Adrenal gland (tissue), 9 donors: ENCODE measurements at regions not wholly inside any gene's neighbourhood (a gene's known extent, or its start where the extent isn't known, plus 50 kb on each side); places are given as distances from the start of the nearest gene placed in this dataset.
"Not testable (repeated sequence)": the region's sequence is repeated elsewhere in the genome, so short reads cannot be mapped to it uniquely, and the experiment has no call there.

Experiments
- DNase-seq, 7 donors: peaks; one replicate each; pipeline ENCODE4 v3.0.0-alpha.2; 2019 to 2020
- H3K27ac ChIP-seq, 5 donors: fragments of 200-600 bp; sonication (generic) in 4 of 5; 1 replicate in 3 of 5; 2 replicates in 2 of 5; pipeline versions ENCODE4 v1.5.1 to v1.8.0; 2016 to 2020; ENCODE audit warnings: mild to moderate bottlenecking in 1 of 5
- H3K27me3 ChIP-seq: fragments of 200-600 bp; 2 replicates; pipeline ENCODE4 v1.8.0; 2021
- H3K36me3 ChIP-seq, 2 donors: fragments of 200-600 bp; replicated peaks in 1 of 2; 1 replicate in 1 of 2; 2 replicates in 1 of 2; pipeline versions ENCODE4 v1.5.1 to v1.8.0; 2018 to 2022
- H3K4me1 ChIP-seq, 2 donors: fragments of 200-600 bp; replicated peaks in 1 of 2; 1 replicate in 1 of 2; 2 replicates in 1 of 2; pipeline versions ENCODE4 v1.5.1 to v1.8.0; 2018 to 2021
- H3K4me3 ChIP-seq, 4 donors: fragments of 200-600 bp; sonication (generic) in 3 of 4; one replicate each; pipeline ENCODE4 v1.5.1; 2016 to 2018
- H3K9me3 ChIP-seq, 3 donors: fragments of 200-600 bp; sonication (generic) in 1 of 3; replicated peaks in 1 of 3; 1 replicate in 2 of 3; 2 replicates in 1 of 3; pipeline versions ENCODE4 v1.5.1 to v1.8.0; 2016 to 2021
- CTCF ChIP-seq, 6 experiments: fragments of 450-650 bp in 4 of 6; fragments of 200-600 bp in 2 of 6; sonication (generic) in 1 of 6; IDR thresholded peaks; 1 replicate in 5 of 6; 2 replicates in 1 of 6; pipeline versions ENCODE4 v1.5.1 to v1.8.0; 2016 to 2021; ENCODE audit warnings: antibody characterized with exemption in 6 of 6, mild to moderate bottlenecking in 2 of 6, moderate library complexity in 1 of 6
- POLR2A ChIP-seq, 2 donors: fragments of 450-650 bp; IDR thresholded peaks; one replicate each; pipeline ENCODE4 v1.6.1; 2017; ENCODE audit warnings: antibody characterized with exemption in 2 of 2, mild to moderate bottlenecking in 2 of 2, moderate library complexity in 1 of 2
- WGBS, 4 donors: extraction: QIAGEN DNeasy Blood & Tissue Kit in 2 of 4; methylation state at CpG; one replicate each; pipeline versions ENCODE4 v1.1.5 to v1.1.7; 2013 to 2017; 5-methylcytosine and 5-hydroxymethylcytosine counted together
- intact Hi-C, 2 donors: fragments of 100-400 bp; cut with DNase I; formaldehyde crosslinking; loops; one replicate each; pipeline versions ENCODE4 v1.14.1 to v1.15.0; 2022 to 2023
- donor health status: healthy with polysubstance abuse.
- donor health status: Bipolar disorder and iron deficiency.
- donor health status: DM: yes; HTN: yes; CAD: no.
- donor health status: DM: no; HTN: no; CAD: no.
- donor health status: DM: no; HTN: no; CAD: no.

DNA sequence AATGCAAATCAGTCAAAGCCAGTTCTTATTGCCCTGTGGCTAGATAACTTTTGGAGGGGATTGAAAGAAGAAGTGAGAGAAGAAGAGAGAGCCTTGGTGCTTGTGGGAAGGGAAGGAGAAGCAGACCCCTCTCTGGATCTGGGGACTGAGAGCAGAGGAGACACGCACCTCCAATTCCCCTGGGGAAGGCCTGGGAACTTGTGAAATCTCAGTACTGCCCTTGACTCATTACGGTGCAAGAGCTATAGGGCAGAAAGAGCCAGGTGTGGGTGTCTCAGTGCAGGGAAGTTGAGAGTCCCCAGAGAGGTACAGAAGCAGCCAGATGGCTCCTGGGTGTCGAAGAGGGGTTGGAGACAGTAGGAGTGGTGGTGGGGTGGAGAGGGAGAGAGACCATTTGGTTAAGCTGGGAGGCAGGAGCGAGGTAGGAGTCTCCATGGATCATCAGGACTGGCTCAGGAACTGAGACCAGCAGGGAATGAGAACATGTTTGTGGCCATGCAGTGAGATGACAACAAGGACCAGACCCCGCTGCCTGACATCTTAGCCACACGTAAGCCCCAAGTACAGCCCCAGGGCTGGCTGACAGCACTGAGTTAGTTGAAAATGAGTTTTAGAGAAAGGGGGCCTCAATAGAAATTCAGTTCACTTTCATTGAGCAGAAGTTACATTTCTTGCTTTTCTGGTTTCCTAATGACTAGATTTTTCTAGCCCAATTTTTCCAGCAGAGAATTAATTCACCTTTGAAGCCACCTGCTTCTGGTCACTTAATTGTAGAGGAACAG lies 238.2 kb downstream of the BUB3 start:
- H3K27me3 ChIP-seq, result no peaks in the 10 kb centered on the region

GRCh38 chr10:123393170-123393569 lies 239.0 kb downstream of the BUB3 start:
- H3K4me1 ChIP-seq, result no peaks in the 10 kb centered on the region
- H3K4me3 ChIP-seq, result no peak overlapping the region
- H3K9me3 ChIP-seq, result no peaks in the 10 kb centered on the region
- no peak for DNase-seq
- 86 to 96% (median 90%) methylated on average over 3 of the region's 3 CpGs for WGBS, 4 donors
- TF ChIP-seq POLR2A (IDR thresholded peaks at IDR 0.05) (no peak), CTCF (IDR thresholded peaks at IDR 0.05) (no peak)
- H3K27me3 ChIP-seq, result no peaks in the 10 kb centered on the region
- H3K27ac ChIP-seq, result no peak overlapping the region
- intact Hi-C loops, result no loop called here
- H3K36me3 ChIP-seq, result no peaks in the 10 kb centered on the region

More for the DNA sequence above, 238.2 kb downstream of the BUB3 start:
- Histone ChIP-seq H3K36me3 (no peaks in the 10 kb centered on the region), H3K9me3 (no peaks in the 10 kb centered on the region), H3K4me3 (no peak overlapping the region), H3K27ac (no peak overlapping the region), H3K4me1 (no peaks in the 10 kb centered on the region)
- TF ChIP-seq POLR2A (IDR thresholded peaks at IDR 0.05) (no peak), CTCF (IDR thresholded peaks at IDR 0.05) (no peak)
- no peak for DNase-seq
- intact Hi-C loops, result no loop called here
- WGBS, 4 donors, result 64 to 73% (median 66%) methylated on average over 6 of the region's 6 CpGs

GRCh38 chr10:123394382-123394781 lies 240.2 kb downstream of the BUB3 start:
- H3K27ac ChIP-seq, result no peak overlapping the region
- H3K9me3 ChIP-seq, result no peaks in the 10 kb centered on the region
- intact Hi-C loops, result no loop called here
- no peak for DNase-seq
- no peak overlapping the region for H3K4me3 ChIP-seq
- H3K4me1 ChIP-seq, result no peaks in the 10 kb centered on the region
- H3K36me3 ChIP-seq, result no peaks in the 10 kb centered on the region
- TF ChIP-seq POLR2A (IDR thresholded peaks at IDR 0.05) (no peak), CTCF (IDR thresholded peaks at IDR 0.05) (no peak)
- WGBS, 4 donors, result 42 to 50% (median 49%) methylated on average over 1 of the region's 1 CpG
- no peaks in the 10 kb centered on the region for H3K27me3 ChIP-seq

DNA sequence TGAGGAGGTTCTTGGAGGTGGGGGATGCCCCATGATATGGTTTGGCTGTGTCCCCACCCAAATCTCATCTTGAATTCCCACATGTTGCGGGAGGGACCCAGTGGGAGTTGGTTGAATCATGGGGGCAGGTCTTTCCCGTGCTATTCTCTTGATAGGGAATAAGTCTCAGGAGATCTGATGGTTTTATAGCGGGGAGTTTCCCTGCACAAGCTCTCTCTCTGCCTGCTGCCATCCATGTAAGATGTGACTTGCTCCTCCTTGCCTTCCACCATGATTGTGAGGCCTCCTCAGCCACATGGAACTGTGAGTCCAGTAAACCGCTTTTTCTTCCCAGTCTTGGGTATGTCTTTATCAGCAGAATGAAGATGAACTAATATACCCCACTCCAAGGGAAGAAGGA lies 241.0 kb downstream of the BUB3 start:
- H3K4me3 ChIP-seq, DNase-seq, H3K36me3 ChIP-seq, H3K27ac ChIP-seq, intact Hi-C loops, H3K9me3 ChIP-seq, H3K27me3 ChIP-seq, H3K4me1 ChIP-seq: not testable (repeated sequence)
- WGBS, 4 donors, result 91 to 95% (median 93%) methylated on average over 4 of the region's 4 CpGs

- no peaks in the 10 kb centered on the region for H3K4me1 ChIP-seq
- H3K27ac ChIP-seq, result no peak overlapping the region
- no peaks in the 10 kb centered on the region for H3K9me3 ChIP-seq
- no peak overlapping the region for H3K4me3 ChIP-seq
- intact Hi-C loops, result no loop called here
- no peak for TF ChIP-seq POLR2A (IDR thresholded peaks at IDR 0.05)
- TF ChIP-seq CTCF (IDR thresholded peaks at IDR 0.05), result no peak
- DNase-seq, result no peak
- H3K27me3 ChIP-seq, result no peaks in the 10 kb centered on the region
- no peaks in the 10 kb centered on the region for H3K36me3 ChIP-seq
- WGBS, 4 donors, result 82 to 92% (median 87%) methylated on average over 4 to 6 of the region's 6 CpGs
Measured at GRCh38 chr10:123395906-123396305, 241.7 kb downstream of the BUB3 start.
